C4-2B (cell line): ENCODE measurements at regions not wholly inside any gene's neighbourhood (a gene's known extent, or its start where the extent isn't known, plus 50 kb on each side); places are given as distances from the start of the nearest gene placed in this dataset.

Source experiments
- CTCF ChIP-seq: fragments of 450-650 bp; conservative IDR thresholded peaks from 2 replicates; pipeline ENCODE4 v1.5.1; 2017; ENCODE audit warnings: mild to moderate bottlenecking
- ZFX ChIP-seq: fragments of 450-650 bp; IDR thresholded peaks from 2 replicates; pipeline ENCODE4 v1.6.1; 2017

GRCh38 chr1:95509989-95510388 is 276.0 kb downstream of the RWDD3 start:
- TF ChIP-seq CTCF (no peak), ZFX (no peak)
